ENCODE measurements at regions not wholly inside any gene's neighbourhood (a gene's known extent, or its start where the extent isn't known, plus 50 kb on each side); places are given as distances from the start of the nearest gene placed in this dataset.

DNA sequence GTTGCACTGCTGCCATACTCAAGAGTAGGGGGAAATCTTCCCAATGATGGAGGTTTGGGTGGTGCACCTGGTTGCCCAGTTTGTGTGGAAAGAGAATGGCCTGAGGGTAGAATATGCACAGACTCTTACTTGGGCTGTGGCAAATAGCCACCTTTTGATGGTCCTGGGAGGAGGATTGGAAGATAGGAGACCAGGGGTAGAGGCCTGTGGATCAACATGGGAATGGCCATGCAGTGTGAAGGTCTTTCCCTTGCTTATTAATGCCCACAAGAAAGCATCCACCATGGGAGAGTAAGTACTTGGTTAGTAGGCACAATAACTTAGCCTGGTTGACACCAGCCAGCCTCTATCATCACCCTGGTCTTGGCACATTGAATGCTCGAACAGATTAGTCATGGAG lies 156.8 kb upstream of the LEF1 start:
- no peak for DNase-seq

- no peak for DNase-seq
These were observed 155.7 kb upstream of the LEF1 start for GRCh38 chr4:108324450-108324849.

DNA sequence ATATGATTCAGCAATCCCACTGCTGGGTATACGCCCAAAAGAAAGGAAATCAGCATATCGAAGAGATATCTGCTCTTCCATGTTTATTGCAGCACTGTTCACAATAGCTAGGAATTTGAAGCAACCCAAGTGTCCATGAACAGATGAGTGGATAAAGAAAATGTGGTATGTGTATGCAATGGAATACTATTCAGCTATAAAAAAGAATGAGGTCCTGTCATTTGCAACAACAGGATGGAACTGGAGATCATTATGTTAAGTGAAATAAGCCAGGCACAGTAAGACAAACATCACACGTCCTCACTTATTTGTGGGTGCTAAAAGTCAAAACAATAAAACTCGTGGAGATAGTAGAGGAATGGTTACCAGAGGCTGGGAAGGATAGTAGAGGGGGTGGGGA lies 153.8 kb upstream of the LEF1 start:
- no peak for DNase-seq

- DNase-seq: no peak
These were observed 151.3 kb upstream of the LEF1 start for GRCh38 chr4:108320061-108320460.

GRCh38 chr4:108317377-108317776 lies 148.6 kb upstream of the LEF1 start:
- no peak for DNase-seq

DNA sequence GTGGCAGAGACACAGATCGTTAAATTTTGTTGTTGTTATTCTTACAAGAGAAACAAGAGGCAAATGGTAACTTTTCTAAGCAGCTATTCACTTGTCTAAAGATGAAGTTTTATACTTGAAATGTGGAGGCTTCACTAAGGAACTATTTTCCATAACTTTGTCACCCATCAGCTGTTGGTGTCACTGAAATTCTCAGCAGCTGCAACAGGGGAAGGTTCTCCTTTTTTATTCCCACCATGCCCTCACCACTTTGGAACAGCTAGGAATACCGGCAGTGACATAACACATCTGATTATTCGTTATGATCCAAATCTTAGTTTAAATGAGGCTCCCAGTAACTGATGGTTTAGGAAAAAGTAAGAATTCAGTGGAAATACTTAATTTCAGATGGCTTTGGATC lies 147.0 kb upstream of the LEF1 start:
- DNase-seq: no peak

- no peak for DNase-seq
These were observed 146.3 kb upstream of the LEF1 start for GRCh38 chr4:108314900-108315589.

- no peak for DNase-seq
These were observed 145.0 kb upstream of the LEF1 start for GRCh38 chr4:108313546-108314339.

- no peak for DNase-seq
These were observed 142.6 kb upstream of the LEF1 start for GRCh38 chr4:108311313-108311712.

DNA sequence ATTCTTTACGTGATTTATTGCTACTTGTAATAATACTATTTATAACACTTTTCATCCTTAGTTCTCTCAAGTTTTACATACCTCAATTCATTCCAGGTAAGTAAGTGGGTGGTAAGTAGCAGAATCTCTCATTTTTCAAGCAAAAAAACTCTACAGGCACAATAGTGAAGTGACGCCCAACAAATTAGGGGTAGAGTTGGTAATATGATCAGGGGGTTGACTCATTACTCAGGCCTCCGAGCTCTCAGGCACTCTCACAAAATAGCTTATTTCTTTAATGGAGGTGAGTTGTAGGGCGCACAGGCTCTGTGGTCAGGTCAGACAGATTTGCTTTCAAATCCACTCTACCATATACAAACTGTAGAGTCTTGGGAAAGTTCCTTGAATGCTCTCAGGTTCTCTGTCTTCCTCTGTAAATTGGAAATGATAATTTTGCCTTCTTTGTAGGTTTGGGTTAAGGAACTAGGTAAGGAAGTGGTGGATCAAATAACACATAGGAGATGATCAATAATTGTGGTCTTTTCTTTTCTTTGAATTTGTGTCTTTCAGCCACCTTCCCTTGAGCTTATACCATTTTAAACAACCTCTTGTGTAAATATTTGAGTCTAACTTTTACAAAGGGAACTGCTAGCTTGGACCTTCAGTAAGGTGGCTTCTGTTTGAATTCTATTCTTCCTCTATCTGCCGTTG lies 134.9 kb upstream of the LEF1 start:
- DNase-seq: no peak

- DNase-seq: no peak
These were observed 133.0 kb upstream of the LEF1 start for GRCh38 chr4:108301545-108302251.

DNA sequence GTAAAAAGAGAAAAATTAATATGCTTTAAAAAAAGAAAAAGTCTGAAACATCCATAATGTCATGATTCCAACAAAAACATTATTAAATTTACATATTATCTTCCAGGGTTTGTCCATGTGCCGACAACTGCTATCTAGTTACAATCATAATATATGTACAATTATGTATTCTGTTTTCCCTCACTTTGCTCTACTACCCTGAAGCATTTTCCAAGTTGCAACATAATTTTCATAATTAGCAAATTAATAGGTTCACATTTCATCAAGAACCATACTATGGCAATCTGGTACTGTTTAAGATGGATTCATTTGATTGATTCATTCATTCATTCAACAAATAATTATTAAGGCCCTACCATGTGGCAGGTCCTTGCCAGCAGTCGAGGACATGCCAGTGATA lies 128.9 kb upstream of the LEF1 start:
- DNase-seq: no peak

DNA sequence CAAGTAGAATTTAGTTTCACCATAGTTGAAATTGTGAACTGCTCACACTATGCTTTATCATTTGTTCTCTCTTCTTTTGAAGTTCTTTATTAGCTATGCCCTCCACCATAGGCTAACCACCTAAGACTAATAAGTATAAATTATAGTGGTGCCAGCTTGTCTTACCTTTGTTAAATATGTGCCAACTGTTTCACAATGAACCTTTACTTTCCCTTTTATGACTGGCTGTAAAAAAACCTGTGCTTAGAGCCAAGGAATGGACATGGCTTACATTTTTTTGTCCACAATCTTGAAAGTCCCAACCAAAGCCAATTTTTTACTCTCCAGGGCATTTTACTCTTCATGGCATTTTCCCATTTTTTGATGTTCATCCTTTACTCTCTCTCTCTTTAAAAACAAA lies 123.5 kb upstream of the LEF1 start:
- no peak for DNase-seq

DNA sequence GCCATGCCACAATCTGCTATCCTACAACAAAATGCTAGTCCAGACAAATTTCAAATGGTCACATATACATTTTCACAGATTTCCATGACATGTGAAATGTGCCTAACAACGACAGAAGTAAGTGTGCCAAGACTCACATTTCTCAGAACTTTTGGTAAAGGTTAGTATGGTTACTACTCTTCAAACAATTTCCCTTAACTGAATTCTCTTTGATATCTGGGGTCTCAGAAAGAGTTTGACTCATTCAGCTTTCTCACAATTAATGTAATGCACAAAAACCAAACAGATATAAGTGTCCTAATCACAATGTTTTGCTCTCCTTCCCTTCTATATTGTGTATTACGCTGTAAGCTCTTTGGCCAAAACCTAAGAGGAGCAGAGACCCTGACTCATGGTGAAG lies 122.4 kb upstream of the LEF1 start:
- DNase-seq: no peak

GRCh38 chr4:108287834-108288413 lies 119.2 kb upstream of the LEF1 start:
- no peak for DNase-seq

- DNase-seq: no peak
These were observed 111.3 kb upstream of the LEF1 start for GRCh38 chr4:108280072-108280471.

- DNase-seq: no peak
These were observed 108.0 kb upstream of the LEF1 start for GRCh38 chr4:108276690-108277089.

- no peak for DNase-seq
These were observed 104.3 kb upstream of the LEF1 start for GRCh38 chr4:108272986-108273385.

DNA sequence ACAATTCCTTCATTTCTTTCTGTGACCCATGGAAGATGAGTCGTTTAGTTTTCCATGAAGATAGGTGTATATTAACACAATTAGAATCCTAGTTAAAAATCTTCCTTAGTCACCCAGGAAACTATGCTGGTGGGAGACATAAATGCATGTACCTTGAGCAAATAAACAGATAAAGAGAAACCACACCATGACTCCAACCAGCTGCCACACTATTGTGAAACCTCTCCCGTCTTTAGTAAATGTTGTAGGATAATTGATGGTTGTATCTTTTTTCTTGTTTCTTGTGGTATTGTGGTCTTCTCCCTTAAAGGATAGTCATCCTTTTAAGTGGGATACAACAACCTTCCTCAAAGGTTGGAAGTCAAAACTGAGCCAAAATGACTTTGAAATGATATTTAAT lies 103.8 kb upstream of the LEF1 start:
- no peak for DNase-seq

GRCh38 chr4:108272046-108272445 lies 103.3 kb upstream of the LEF1 start:
- DNase-seq: no peak

GRCh38 chr4:108270466-108271450 lies 102.0 kb upstream of the LEF1 start:
- DNase-seq: no peak

- DNase-seq: no peak
These were observed 96.0 kb upstream of the LEF1 start for GRCh38 chr4:108264693-108265092.

All from activated naive CD4-positive, alpha-beta T cell treated with Interleukin-2 at 50 U/mL for 16 hours (primary cell).